B cell (primary cell): ENCODE measurements at regions not wholly inside any gene's neighbourhood (a gene's known extent, or its start where the extent isn't known, plus 50 kb on each side); places are given as distances from the start of the nearest gene placed in this dataset.

ENCODE experiments used
- CTCF ChIP-seq: fragments of 200-600 bp; IDR thresholded peaks from one replicate; pipeline ENCODE4 v1.8.0; 2022; ENCODE audit warnings: antibody characterized with exemption, mild to moderate bottlenecking
- EZH2 ChIP-seq: IDR thresholded peaks from 2 replicates; pipeline ENCODE4 v1.6.1; 2012; ENCODE audit warnings: borderline replicate concordance, low read depth, mild to moderate bottlenecking, moderate library complexity, low read length; ENCODE audit not compliant: insufficient read depth, poor library complexity, severe bottlenecking

- TF ChIP-seq CTCF (no peak), EZH2 (no peak)
These were observed 270.6 kb downstream of the CDCA7 start for GRCh38 chr2:173625315-173625714.
